DND-41 (cell line): ENCODE measurements at regions not wholly inside any gene's neighbourhood (a gene's known extent, or its start where the extent isn't known, plus 50 kb on each side); places are given as distances from the start of the nearest gene placed in this dataset.

Experiments used
- ATAC-seq: fragments of 200-7000 bp; cut with Tn5 transposase; 3 replicates; pipeline ENCODE4 v1.9.1; 2021; ENCODE audit warnings: low read depth; ENCODE audit not compliant: insufficient read depth
- DNase-seq: peaks from one replicate; pipeline ENCODE4 v3.0.0-alpha.2; 2020
- H2AFZ ChIP-seq: 2 replicates; pipeline ENCODE4 v1.6.0; 2012; ENCODE audit warnings: low read depth, low read length
- H3K27ac ChIP-seq: 2 replicates; pipeline ENCODE4 v1.5.1; 2012; ENCODE audit warnings: low read length, inconsistent platforms
- H3K27me3 ChIP-seq: fragments of 200-600 bp; sonication (generic); 2 replicates; pipeline ENCODE4 v1.6.0; 2012; ENCODE audit warnings: low read length, mild to moderate bottlenecking, inconsistent platforms; ENCODE audit not compliant: insufficient read depth, poor library complexity
- H3K36me3 ChIP-seq: 2 replicates; pipeline ENCODE4 v1.5.1; 2012; ENCODE audit warnings: low read length, inconsistent platforms; ENCODE audit not compliant: insufficient read depth
- H3K4me1 ChIP-seq: 2 replicates; pipeline ENCODE4 v1.5.1; 2012; ENCODE audit warnings: mild to moderate bottlenecking, low read length; ENCODE audit not compliant: insufficient read depth
- H3K4me2 ChIP-seq: 2 replicates; pipeline ENCODE4 v1.6.0; 2012; ENCODE audit warnings: mild to moderate bottlenecking, moderate library complexity, low read length, inconsistent platforms; ENCODE audit not compliant: insufficient read depth
- H3K4me3 ChIP-seq, 2 experiments: fragments of 200-600 bp in 1 of 2; shearing (Covaris generic) in 1 of 2; 2 replicates each; pipeline ENCODE4 v1.5.1; 2012 to 2016; ENCODE audit warnings: inconsistent platforms in 2 of 2, low read length in 2 of 2, mild to moderate bottlenecking in 2 of 2, low read depth in 1 of 2, moderate library complexity in 1 of 2
- H3K79me2 ChIP-seq: 2 replicates; pipeline ENCODE4 v1.6.0; 2012; ENCODE audit warnings: low read length, inconsistent platforms; ENCODE audit not compliant: insufficient read depth
- H3K9ac ChIP-seq: 2 replicates; pipeline ENCODE4 v1.6.0; 2012; ENCODE audit warnings: low read depth, mild to moderate bottlenecking, inconsistent platforms, low read length, moderate library complexity
- H3K9me3 ChIP-seq: 2 replicates; pipeline ENCODE4 v1.5.1; 2012; ENCODE audit warnings: low read length, moderate library complexity, mild to moderate bottlenecking, inconsistent platforms; ENCODE audit not compliant: insufficient read depth, severe bottlenecking
- H4K20me1 ChIP-seq: 2 replicates; pipeline ENCODE4 v1.6.0; 2012; ENCODE audit warnings: low read length; ENCODE audit not compliant: insufficient read depth
- CTCF ChIP-seq: IDR thresholded peaks from 2 replicates; pipeline ENCODE4 v1.5.1; 2012; ENCODE audit warnings: borderline replicate concordance, low read length, moderate library complexity, mild to moderate bottlenecking; ENCODE audit not compliant: poor library complexity, severe bottlenecking; ENCODE audit errors: extremely low read depth
- EZH2 ChIP-seq: IDR thresholded peaks from 3 replicates; pipeline ENCODE4 v1.6.1; 2012; ENCODE audit warnings: borderline replicate concordance, low read depth, mild to moderate bottlenecking, moderate library complexity, low read length, inconsistent platforms; ENCODE audit not compliant: severe bottlenecking

- H3K4me1 ChIP-seq: no peaks in the 10 kb centered on the region
- no peaks in the 10 kb centered on the region for H3K79me2 ChIP-seq
- H3K9ac ChIP-seq: no peak overlapping the region
- ATAC-seq (no peak), DNase-seq (no peak)
- H3K4me3 ChIP-seq: no peak overlapping the region
- no peaks in the 10 kb centered on the region for H3K9me3 ChIP-seq
- H4K20me1 ChIP-seq: no peaks in the 10 kb centered on the region
- H3K27ac ChIP-seq: no peak overlapping the region
- H2AFZ ChIP-seq: no peak overlapping the region
- TF ChIP-seq EZH2 (no peak), CTCF (no peak)
- H3K4me2 ChIP-seq: no peak overlapping the region
- no peaks in the 10 kb centered on the region for H3K27me3 ChIP-seq
- no peaks in the 10 kb centered on the region for H3K36me3 ChIP-seq
Observed at GRCh38 chr6:8703059-8703458, 267.7 kb upstream of the SLC35B3 start.

GRCh38 chr6:8688821-8689220, 253.5 kb upstream of the SLC35B3 start:
- no peak overlapping the region for H3K9ac ChIP-seq
- H3K4me2 ChIP-seq: no peak overlapping the region
- H3K27me3 ChIP-seq: no peaks in the 10 kb centered on the region
- no peaks in the 10 kb centered on the region for H3K4me1 ChIP-seq
- H3K9me3 ChIP-seq: peaks cover 4% of the 10 kb centered on the region
- no peaks in the 10 kb centered on the region for H3K36me3 ChIP-seq
- no peak overlapping the region for H3K4me3 ChIP-seq
- no peak for TF ChIP-seq EZH2
- TF ChIP-seq CTCF: no peak
- no peak overlapping the region for H2AFZ ChIP-seq
- DNase-seq (no peak), ATAC-seq (no peak)
- H3K79me2 ChIP-seq: no peaks in the 10 kb centered on the region
- H4K20me1 ChIP-seq: no peaks in the 10 kb centered on the region
- H3K27ac ChIP-seq: no peak overlapping the region

- Histone ChIP-seq H3K27ac (no peak overlapping the region), H3K27me3 (no peaks in the 10 kb centered on the region), H4K20me1 (no peaks in the 10 kb centered on the region), H3K4me3 (no peak overlapping the region), H3K4me1 (no peaks in the 10 kb centered on the region), H3K9ac (no peak overlapping the region), H3K36me3 (no peaks in the 10 kb centered on the region), H3K4me2 (no peak overlapping the region), H3K79me2 (no peaks in the 10 kb centered on the region), H2AFZ (no peak overlapping the region), H3K9me3 (no peaks in the 10 kb centered on the region)
- TF ChIP-seq CTCF (no peak), EZH2 (no peak)
- ATAC-seq (no peak), DNase-seq (no peak)
Observed at GRCh38 chr6:8686077-8686476, 250.7 kb upstream of the SLC35B3 start.

GRCh38 chr6:8683204-8683603, 247.9 kb upstream of the SLC35B3 start:
- Histone ChIP-seq H3K4me2 (no peak overlapping the region), H3K27me3 (no peaks in the 10 kb centered on the region), H3K27ac (no peak overlapping the region), H3K4me1 (no peaks in the 10 kb centered on the region), H3K36me3 (no peaks in the 10 kb centered on the region), H3K79me2 (no peaks in the 10 kb centered on the region), H4K20me1 (no peaks in the 10 kb centered on the region), H3K4me3 (no peak overlapping the region), H3K9ac (no peak overlapping the region), H2AFZ (no peak overlapping the region), H3K9me3 (no peaks in the 10 kb centered on the region)
- no peak for DNase-seq
- ATAC-seq: no peak
- TF ChIP-seq EZH2: no peak
- no peak for TF ChIP-seq CTCF
